HepG2 (cell line): ENCODE measurements at regions not wholly inside any gene's neighbourhood (a gene's known extent, or its start where the extent isn't known, plus 50 kb on each side); places are given as distances from the start of the nearest gene placed in this dataset.
A peak's percentile ranks its signal among the peaks of the same experiment; 100 is the strongest.
"Not testable (repeated sequence)": the region's sequence is repeated elsewhere in the genome, so short reads cannot be mapped to it uniquely, and the experiment has no call there.

Experiments used
- ATAC-seq: fragments of 200-7000 bp; cut with Tn5 transposase; 3 replicates; pipeline ENCODE4 v1.9.1; 2020; ENCODE audit warnings: mild to moderate bottlenecking, moderate library complexity
- BruUV-seq: library from RNA; stranded (reverse); fragments of 400-500 nt; replicated peaks from 2 replicates; lab custom pipeline; 2021; lab: Mats Ljungman, UMichigan
- CTCF ChIA-PET: fragments of 300-600 bp; formaldehyde crosslinking; extraction: SDS; loops from one replicate; lab custom pipeline; 2021; ENCODE audit warnings: low total read pairs, inconsistent platforms, low intra/inter-chr PET ratio; lab: Yijun Ruan, JAX
- POLR2A ChIA-PET: fragments of 350-600 bp; sonication (Branson Sonifier 250); formaldehyde crosslinking; loops from one replicate; lab custom pipeline; 2020; ENCODE audit warnings: antibody characterized with exemption, inconsistent platforms; lab: Yijun Ruan, JAX
- DNase-seq: peaks from one replicate; pipeline ENCODE4 v3.0.0-alpha.2; 2015; ENCODE audit warnings: low spot score
- FAIRE-seq: peaks from 3 replicates; lab custom pipeline; 2011; peaks lifted over from hg19 to GRCh38; lab: Jason Lieb, UNC
- H2AFZ ChIP-seq: one replicate; pipeline ENCODE4 v1.6.1; 2011; ENCODE audit warnings: low read length, inconsistent platforms
- H3K27ac ChIP-seq: fragments of 300-600 bp; 3 replicates; pipeline ENCODE4 v1.8.0; 2011; ENCODE audit warnings: mixed run types, mild to moderate bottlenecking, mixed read lengths, low read length, inconsistent platforms; ENCODE audit not compliant: insufficient read depth; ENCODE audit errors: extremely low read length
- H3K27me3 ChIP-seq, 2 experiments: fragments of 200-600 bp in 1 of 2; 2 replicates in 1 of 2; 3 replicates in 1 of 2; pipeline versions ENCODE4 v1.6.0 to v1.8.0; 2011; ENCODE audit warnings: low read length in 2 of 2, mild to moderate bottlenecking in 2 of 2, moderate library complexity in 2 of 2, inconsistent platforms in 1 of 2; ENCODE audit not compliant: insufficient read depth in 2 of 2, control insufficient read depth in 1 of 2
- H3K36me3 ChIP-seq, 2 experiments: fragments of 200-600 bp in 1 of 2; replicated peaks in 1 of 2; 2 replicates in 1 of 2; 3 replicates in 1 of 2; pipeline versions ENCODE4 v1.5.1 to v1.8.0; 2011; ENCODE audit warnings: low read length in 2 of 2, inconsistent platforms in 1 of 2; ENCODE audit not compliant: insufficient read depth in 2 of 2, control insufficient read depth in 1 of 2
- H3K4me1 ChIP-seq: 2 replicates; pipeline ENCODE4 v1.5.1; 2012; ENCODE audit warnings: low read length, inconsistent platforms; ENCODE audit not compliant: insufficient read depth
- H3K4me2 ChIP-seq: 2 replicates; pipeline ENCODE4 v1.6.0; 2011; ENCODE audit warnings: low read depth, low read length, inconsistent platforms
- H3K4me3 ChIP-seq, 3 experiments: fragments of 200-600 bp in 1 of 3; sonication (generic), shearing (Covaris generic) in 1 of 3; replicated peaks in 1 of 3; 2 replicates each; pipeline ENCODE4 v1.5.1; 2011 to 2016; ENCODE audit warnings: low read length in 3 of 3, inconsistent platforms in 2 of 3, low read depth in 2 of 3, mild to moderate bottlenecking in 2 of 3, control low read depth in 1 of 3, mixed read lengths in 1 of 3; ENCODE audit not compliant: insufficient read depth in 1 of 3
- H3K79me2 ChIP-seq: one replicate; pipeline ENCODE4 v1.6.1; 2011; ENCODE audit warnings: low read length, inconsistent platforms; ENCODE audit not compliant: insufficient read depth
- H3K9ac ChIP-seq: 2 replicates; pipeline ENCODE4 v1.6.0; 2011; ENCODE audit warnings: mild to moderate bottlenecking, low read depth, low read length, inconsistent platforms; ENCODE audit not compliant: insufficient read depth
- H3K9me3 ChIP-seq: 2 replicates; pipeline ENCODE4 v1.5.1; 2012; ENCODE audit warnings: mild to moderate bottlenecking, low read length
- H4K20me1 ChIP-seq: 2 replicates; pipeline ENCODE4 v1.6.0; 2011; ENCODE audit warnings: inconsistent platforms, mild to moderate bottlenecking, low read length, moderate library complexity; ENCODE audit not compliant: insufficient read depth
- ETS1 ChIP-seq: sonication (generic); formaldehyde crosslinking; IDR thresholded peaks from 2 replicates; pipeline ENCODE4 v1.4.0; 2020; ENCODE audit warnings: missing genetic modification reagents
- FOSL1 ChIP-seq: sonication (generic); formaldehyde crosslinking; IDR thresholded peaks from 2 replicates; pipeline ENCODE4 v1.9.0; 2021; ENCODE audit warnings: missing genetic modification reagents, borderline replicate concordance
- GPBP1L1 ChIP-seq: sonication (generic); formaldehyde crosslinking; IDR thresholded peaks from 2 replicates; pipeline ENCODE4 v1.5.0; 2020; ENCODE audit warnings: mild to moderate bottlenecking, missing genetic modification reagents
- HIVEP1 ChIP-seq: sonication (generic); formaldehyde crosslinking; IDR thresholded peaks from 2 replicates; pipeline ENCODE4 v1.4.0; 2020; ENCODE audit warnings: mild to moderate bottlenecking, missing genetic modification reagents
- ISL2 ChIP-seq: sonication (generic); formaldehyde crosslinking; IDR thresholded peaks from 2 replicates; pipeline ENCODE4 v1.5.0; 2020; ENCODE audit warnings: missing genetic modification reagents
- ZBTB25 ChIP-seq: IDR thresholded peaks from 2 replicates; pipeline ENCODE4 v1.6.1; 2018; ENCODE audit warnings: missing genetic modification reagents
- ZBTB8A ChIP-seq: sonication (generic); formaldehyde crosslinking; IDR thresholded peaks from 2 replicates; pipeline ENCODE4 v1.4.0; 2020; ENCODE audit warnings: mild to moderate bottlenecking, low read depth, missing genetic modification reagents, borderline replicate concordance
- ZFP36L1 ChIP-seq: sonication (generic); formaldehyde crosslinking; IDR thresholded peaks from 2 replicates; pipeline ENCODE4 v1.8.0; 2022; ENCODE audit warnings: mild to moderate bottlenecking, missing genetic modification reagents, moderate library complexity
- ZNF317 ChIP-seq: sonication (generic); formaldehyde crosslinking; IDR thresholded peaks from 2 replicates; pipeline ENCODE4 v1.5.0; 2020; ENCODE audit warnings: mild to moderate bottlenecking, missing genetic modification reagents
- ZNF362 ChIP-seq: sonication (generic); formaldehyde crosslinking; IDR thresholded peaks from 2 replicates; pipeline ENCODE4 v1.4.0; 2020; ENCODE audit warnings: missing genetic modification reagents, mild to moderate bottlenecking, borderline replicate concordance
- WGBS: methylation state at CpG from one replicate; pipeline ENCODE4 v1.1.6; 2017; ENCODE audit warnings: low lambda C conversion rate; 5-methylcytosine and 5-hydroxymethylcytosine counted together
- in situ Hi-C: cut with HindIII; loops from 2 replicates; pipeline ENCODE4 v1.10.0; 2017; ENCODE audit warnings: low pct_unique_long_range_greater_than_20kb; ENCODE audit not compliant: extremely low pct_ligation_motif_present
- intact Hi-C: fragments of 100-400 bp; cut with micrococcal nuclease; formaldehyde crosslinking; loops from one replicate; pipeline ENCODE4 v1.10.0; 2022; ENCODE audit not compliant: unreplicated experiment

GRCh38 chr9:71260419-71260818 lies 139.0 kb upstream of the TRPM3 start:
- H3K27ac ChIP-seq, CTCF ChIA-PET, H3K9ac ChIP-seq, H3K4me2 ChIP-seq, H3K4me3 ChIP-seq, in situ Hi-C loops, H4K20me1 ChIP-seq, H2AFZ ChIP-seq, H3K27me3 ChIP-seq, DNase-seq, ATAC-seq, FAIRE-seq, intact Hi-C loops, H3K9me3 ChIP-seq, H3K79me2 ChIP-seq, H3K36me3 ChIP-seq, BruUV-seq, H3K4me1 ChIP-seq, POLR2A ChIA-PET: not testable (repeated sequence)
- peak; percentile 65; the same call in 1 of the 2 replicates for TF ChIP-seq ZNF317 (CRISPR knock-in tag)
- WGBS = 0% methylated on average over 2 of the region's 2 CpGs

- Histone ChIP-seq H3K79me2 (no peaks in the 10 kb centered on the region), H3K27me3 (no peaks in the 10 kb centered on the region; a peak in 1 of 5 replicates), H3K4me3 (no peak overlapping the region), H3K9ac (no peak overlapping the region), H3K36me3 (no peaks in the 10 kb centered on the region), H3K4me1 (0 out of 2 replicates have a peak, but pooled peaks cover 6% of the 10 kb centered on the region), H2AFZ (no peak overlapping the region), H4K20me1 (no peaks in the 10 kb centered on the region), H3K4me2 (no peak overlapping the region), H3K27ac (no peak overlapping the region), H3K9me3 (no peaks in the 10 kb centered on the region)
- DNase-seq = peak; percentile 32
- POLR2A ChIA-PET = no interaction called here
- intact Hi-C loops = no loop called here
- CTCF ChIA-PET = no interaction called here
- no peak for ATAC-seq
- FAIRE-seq = no peak
- in situ Hi-C loops = no loop called here
- BruUV-seq = no TSS peak
- TF ChIP-seq ZBTB25 (CRISPR knock-in tag) (no peak), ZNF362 (CRISPR knock-in tag) (peak; percentile 45; the same call in 1 of the 2 replicates), ISL2 (CRISPR knock-in tag) (0 out of 2 replicates have a peak, but pooled peaks have one; percentile 33), HIVEP1 (CRISPR knock-in tag) (no peak), ETS1 (no peak), GPBP1L1 (no peak), ZBTB8A (CRISPR knock-in tag) (no peak), ZFP36L1 (CRISPR knock-in tag) (no peak), FOSL1 (no peak)
These were observed 133.3 kb upstream of the TRPM3 start for GRCh38 chr9:71254592-71255277.
